HFFc6 (cell line): ENCODE measurements at regions not wholly inside any gene's neighbourhood (a gene's known extent, or its start where the extent isn't known, plus 50 kb on each side); places are given as distances from the start of the nearest gene placed in this dataset.

Experiments
- DNase-seq: peaks from one replicate; pipeline ENCODE4 v3.0.0-alpha.2; 2018
- H3K27ac Mint-ChIP-seq: 2 replicates; pipeline ENCODE4 v1.8.0; 2020; ENCODE audit warnings: mild to moderate bottlenecking, mixed read lengths
- H3K27me3 Mint-ChIP-seq: 2 replicates; pipeline ENCODE4 v1.8.0; 2021; ENCODE audit warnings: mild to moderate bottlenecking, moderate library complexity, mixed read lengths; ENCODE audit not compliant: insufficient read depth
- H3K36me3 Mint-ChIP-seq: 2 replicates; pipeline ENCODE4 v1.8.0; 2021; ENCODE audit warnings: low read depth, mixed read lengths
- H3K4me1 Mint-ChIP-seq: 2 replicates; pipeline ENCODE4 v1.8.0; 2020; ENCODE audit warnings: low read depth, mixed read lengths
- H3K4me3 Mint-ChIP-seq: 2 replicates; pipeline ENCODE4 v1.8.0; 2020; ENCODE audit warnings: mild to moderate bottlenecking, moderate library complexity, mixed read lengths
- H3K9me3 Mint-ChIP-seq: 2 replicates; pipeline ENCODE4 v1.8.0; 2020; ENCODE audit warnings: mild to moderate bottlenecking, mixed read lengths
- CTCF ChIP-seq: fragments of 200-600 bp; sonication (generic); IDR thresholded peaks from 2 replicates; pipeline ENCODE4 v1.5.0; 2021; ENCODE audit warnings: antibody characterized with exemption, mild to moderate bottlenecking

- Mint-ChIP-seq H3K4me1 (no peaks in the 10 kb centered on the region), H3K9me3 (no peaks in the 10 kb centered on the region)
These were observed 131.8 kb upstream of the JARID2 start for GRCh38 chr6:15114061-15114460.

DNA sequence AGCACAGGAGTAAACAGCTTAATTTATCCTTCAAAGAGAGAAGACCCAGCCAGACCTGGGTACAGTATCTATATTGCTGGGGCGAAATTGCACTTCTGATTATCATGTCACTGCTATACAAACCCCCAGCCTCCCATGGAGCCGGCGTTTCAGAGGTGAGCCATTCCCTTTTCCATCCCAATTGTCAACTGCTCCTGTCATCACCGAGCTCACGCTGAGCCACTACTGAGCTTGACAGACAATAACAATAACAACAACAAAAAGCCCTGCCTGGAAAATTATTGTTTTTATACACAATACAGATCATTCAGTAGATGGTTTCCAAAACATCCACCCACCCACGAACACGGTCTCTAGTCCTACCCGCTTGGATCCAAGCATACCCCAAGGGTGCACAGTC, 129.0 kb upstream of the JARID2 start:
- H3K27me3 Mint-ChIP-seq: peaks cover 2% of the 10 kb centered on the region; the same call in 1 of the 2 replicates
- H3K4me1 Mint-ChIP-seq: no peaks in the 10 kb centered on the region
- H3K36me3 Mint-ChIP-seq: no peaks in the 10 kb centered on the region
- no peak for DNase-seq
- H3K27ac Mint-ChIP-seq: no peak overlapping the region
- no peaks in the 10 kb centered on the region for H3K9me3 Mint-ChIP-seq
- no peak for TF ChIP-seq CTCF
- no peak overlapping the region for H3K4me3 Mint-ChIP-seq

More at GRCh38 chr6:15114061-15114460, 131.8 kb upstream of the JARID2 start:
- Mint-ChIP-seq H3K27me3 (peaks cover 2% of the 10 kb centered on the region; the same call in 1 of the 2 replicates), H3K4me3 (no peak overlapping the region), H3K27ac (no peak overlapping the region), H3K36me3 (no peaks in the 10 kb centered on the region)
- TF ChIP-seq CTCF: no peak
- DNase-seq: no peak

GRCh38 chr6:15121443-15121842, 124.4 kb upstream of the JARID2 start:
- no peak overlapping the region for H3K27ac Mint-ChIP-seq
- H3K4me1 Mint-ChIP-seq: no peaks in the 10 kb centered on the region
- no peak overlapping the region for H3K4me3 Mint-ChIP-seq
- no peaks in the 10 kb centered on the region for H3K36me3 Mint-ChIP-seq
- no peak for DNase-seq
- no peak for TF ChIP-seq CTCF
- no peaks in the 10 kb centered on the region for H3K9me3 Mint-ChIP-seq
- 0 out of 2 replicates have a peak, but pooled peaks cover under 1% of the 10 kb centered on the region for H3K27me3 Mint-ChIP-seq

GRCh38 chr6:15121977-15122550, 123.8 kb upstream of the JARID2 start:
- Mint-ChIP-seq H3K4me1 (no peaks in the 10 kb centered on the region), H3K27me3 (peaks cover 3% of the 10 kb centered on the region; the same call in 1 of the 2 replicates), H3K4me3 (no peak overlapping the region), H3K27ac (no peak overlapping the region), H3K9me3 (no peaks in the 10 kb centered on the region), H3K36me3 (no peaks in the 10 kb centered on the region)
- no peak for DNase-seq
- no peak for TF ChIP-seq CTCF

- no peaks in the 10 kb centered on the region for H3K36me3 Mint-ChIP-seq
- H3K4me1 Mint-ChIP-seq: peaks cover 30% of the 10 kb centered on the region
- DNase-seq: no peak
- H3K27me3 Mint-ChIP-seq: peaks cover 3% of the 10 kb centered on the region; the same call in 1 of the 2 replicates
- TF ChIP-seq CTCF: no peak
- H3K4me3 Mint-ChIP-seq: no peak overlapping the region
- no peaks in the 10 kb centered on the region for H3K9me3 Mint-ChIP-seq
- no peak overlapping the region for H3K27ac Mint-ChIP-seq
These were observed 116.0 kb upstream of the JARID2 start for GRCh38 chr6:15129887-15130286.
